HEK293T (cell line): ENCODE measurements at regions not wholly inside any gene's neighbourhood (a gene's known extent, or its start where the extent isn't known, plus 50 kb on each side); places are given as distances from the start of the nearest gene placed in this dataset.

ENCODE experiments used
- ARNT ChIP-seq: fragments of 450-650 bp; IDR thresholded peaks from 2 replicates; pipeline ENCODE4 v1.6.1; 2017; ENCODE audit warnings: mild to moderate bottlenecking
- BHLHE40 ChIP-seq: fragments of 450-650 bp; IDR thresholded peaks from 2 replicates; pipeline ENCODE4 v1.6.1; 2016; ENCODE audit warnings: mild to moderate bottlenecking, moderate library complexity, borderline replicate concordance
- FOXA1 ChIP-seq: fragments of 450-650 bp; IDR thresholded peaks from 2 replicates; pipeline ENCODE4 v1.6.1; 2016; ENCODE audit warnings: mild to moderate bottlenecking
- FOXM1 ChIP-seq: fragments of 450-650 bp; IDR thresholded peaks from 2 replicates; pipeline ENCODE4 v1.6.1; 2017; ENCODE audit warnings: mild to moderate bottlenecking, borderline replicate concordance
- LEF1 ChIP-seq: fragments of 450-650 bp; IDR thresholded peaks from 2 replicates; pipeline ENCODE4 v1.6.1; 2017; ENCODE audit warnings: mild to moderate bottlenecking, borderline replicate concordance
- NFRKB ChIP-seq: fragments of 450-650 bp; IDR thresholded peaks from 2 replicates; pipeline ENCODE4 v1.6.1; 2016; ENCODE audit warnings: mild to moderate bottlenecking, moderate library complexity
- SP1 ChIP-seq: fragments of 450-650 bp; IDR thresholded peaks from 2 replicates; pipeline ENCODE4 v1.6.1; 2017
- SUZ12 ChIP-seq: fragments of 450-650 bp; IDR thresholded peaks from 2 replicates; pipeline ENCODE4 v1.6.1; 2016; ENCODE audit warnings: mild to moderate bottlenecking
- TARDBP ChIP-seq: fragments of 450-650 bp; IDR thresholded peaks from 2 replicates; pipeline ENCODE4 v1.6.1; 2016
- ZNF384 ChIP-seq: fragments of 450-650 bp; IDR thresholded peaks from 2 replicates; pipeline ENCODE4 v1.6.1; 2016
- TF ChIP-seq, protein P1 (sequence below): fragments of 450-650 bp; IDR thresholded peaks from 2 replicates; pipeline ENCODE4 v1.6.1; 2016

DNA sequence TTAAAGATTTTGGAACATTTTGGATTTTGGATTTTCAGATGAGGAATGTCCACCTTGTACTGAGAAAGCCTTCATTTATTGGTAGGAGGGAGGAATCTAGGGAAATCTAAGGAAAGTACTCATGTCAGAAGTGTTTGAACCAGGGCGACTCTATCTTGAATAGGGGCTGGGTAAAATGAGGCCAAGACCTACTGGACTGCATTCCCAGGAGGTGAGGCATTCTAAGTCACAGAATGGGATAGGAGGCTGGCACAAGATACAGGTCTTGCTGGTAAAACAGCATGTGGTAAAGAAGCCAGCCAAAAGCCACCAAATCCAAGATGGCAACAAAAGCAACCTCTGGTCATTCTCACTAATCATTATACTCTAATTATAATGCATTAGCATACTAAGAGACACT, 118.9 kb downstream of the MXRA5 start:
- TF ChIP-seq FOXM1 (no peak), TARDBP (no peak), NFRKB (no peak), FOXA1 (no peak), BHLHE40 (no peak), LEF1 (no peak), SUZ12 (no peak), ZNF384 (no peak), SP1 (no peak), ARNT (no peak)
- TF ChIP-seq, protein P1, sequence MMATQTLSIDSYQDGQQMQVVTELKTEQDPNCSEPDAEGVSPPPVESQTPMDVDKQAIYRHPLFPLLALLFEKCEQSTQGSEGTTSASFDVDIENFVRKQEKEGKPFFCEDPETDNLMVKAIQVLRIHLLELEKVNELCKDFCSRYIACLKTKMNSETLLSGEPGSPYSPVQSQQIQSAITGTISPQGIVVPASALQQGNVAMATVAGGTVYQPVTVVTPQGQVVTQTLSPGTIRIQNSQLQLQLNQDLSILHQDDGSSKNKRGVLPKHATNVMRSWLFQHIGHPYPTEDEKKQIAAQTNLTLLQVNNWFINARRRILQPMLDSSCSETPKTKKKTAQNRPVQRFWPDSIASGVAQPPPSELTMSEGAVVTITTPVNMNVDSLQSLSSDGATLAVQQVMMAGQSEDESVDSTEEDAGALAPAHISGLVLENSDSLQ, result no peak
